GM12875 (cell line): ENCODE measurements at regions not wholly inside any gene's neighbourhood (a gene's known extent, or its start where the extent isn't known, plus 50 kb on each side); places are given as distances from the start of the nearest gene placed in this dataset.

Experiments used
- H3K4me3 ChIP-seq: one replicate; pipeline ENCODE4 v1.5.1; 2011; ENCODE audit warnings: low read depth, low read length, control low read depth
- CTCF ChIP-seq: IDR thresholded peaks from 2 replicates; pipeline ENCODE4 v1.5.1; 2011; ENCODE audit warnings: low read depth, mild to moderate bottlenecking, control low read depth, inconsistent platforms, low read length, moderate library complexity, borderline replicate concordance; ENCODE audit not compliant: insufficient read depth

- no peak for TF ChIP-seq CTCF
- H3K4me3 ChIP-seq, result no peak overlapping the region
Measured at GRCh38 chr2:129376426-129377077, 602.9 kb upstream of the RAB6C start.

- TF ChIP-seq CTCF, result no peak
- no peak overlapping the region for H3K4me3 ChIP-seq
Measured at GRCh38 chr2:129377078-129377469, 602.4 kb upstream of the RAB6C start.

GRCh38 chr2:129378186-129378585 is 601.3 kb upstream of the RAB6C start:
- TF ChIP-seq CTCF, result no peak
- no peak overlapping the region for H3K4me3 ChIP-seq

DNA sequence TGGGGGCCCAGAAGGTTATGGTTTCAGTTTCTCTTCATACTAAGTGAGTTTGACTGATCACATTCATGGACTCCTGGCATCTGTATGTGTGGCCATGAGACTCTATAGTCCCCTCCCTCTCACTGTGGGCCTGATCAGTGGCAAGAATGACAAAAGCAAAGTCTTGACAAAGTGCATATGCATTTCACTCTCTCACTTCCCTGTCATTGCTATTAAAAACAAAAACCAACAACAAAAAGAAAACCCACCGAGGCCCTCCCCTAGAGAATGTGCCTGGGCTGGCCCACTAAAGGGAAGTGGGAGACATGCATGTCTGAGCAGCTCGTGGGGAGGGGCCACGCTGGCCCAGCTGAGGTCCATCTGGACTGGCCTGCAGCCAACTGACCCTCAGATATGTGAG is 600.1 kb upstream of the RAB6C start:
- H3K4me3 ChIP-seq, result no peak overlapping the region
- TF ChIP-seq CTCF, result no peak

- no peak for TF ChIP-seq CTCF
- no peak overlapping the region for H3K4me3 ChIP-seq
Measured at GRCh38 chr2:129381789-129382188, 597.7 kb upstream of the RAB6C start.

GRCh38 chr2:129388870-129389269 is 590.6 kb upstream of the RAB6C start:
- no peak for TF ChIP-seq CTCF
- no peak overlapping the region for H3K4me3 ChIP-seq

DNA sequence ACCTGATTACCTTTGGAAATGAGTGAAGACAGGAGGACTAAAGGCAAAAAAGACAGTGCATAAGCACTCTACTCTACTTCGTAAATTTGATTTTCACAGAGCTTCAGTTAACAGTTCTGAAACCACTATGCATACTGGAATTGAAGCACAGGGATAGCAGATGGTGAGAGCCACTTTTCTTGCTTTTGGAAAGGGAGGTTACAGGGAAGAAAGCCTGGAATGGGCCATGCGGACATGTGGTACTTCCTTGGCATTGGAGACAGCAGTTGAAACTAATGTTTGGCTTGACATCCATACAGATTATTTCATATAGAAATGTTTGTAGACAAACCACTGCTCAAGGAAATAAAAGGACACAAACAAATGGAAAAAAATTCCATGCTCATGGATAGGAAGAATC is 585.6 kb upstream of the RAB6C start:
- no peak overlapping the region for H3K4me3 ChIP-seq
- TF ChIP-seq CTCF, result no peak
